ENCODE measurements at regions not wholly inside any gene's neighbourhood (a gene's known extent, or its start where the extent isn't known, plus 50 kb on each side); places are given as distances from the start of the nearest gene placed in this dataset.

DNA sequence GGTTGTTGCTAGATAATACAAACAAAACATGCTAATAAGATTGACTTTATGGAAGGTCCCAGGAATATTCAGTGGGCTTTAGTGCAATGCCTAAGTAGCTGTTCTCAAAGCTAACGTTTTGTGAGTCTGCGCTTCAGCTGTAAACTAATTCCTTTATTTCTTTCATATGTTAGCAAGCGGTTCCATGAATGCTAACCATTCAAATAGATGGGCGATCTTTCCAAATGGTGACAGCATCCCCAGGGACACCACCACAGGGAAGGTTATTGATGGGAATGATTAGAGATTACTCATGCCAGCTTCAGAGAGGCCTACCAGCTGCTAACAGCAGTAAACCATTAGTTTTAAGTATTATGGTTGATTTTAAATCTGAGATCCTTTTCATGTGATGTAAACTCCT lies 405.7 kb upstream of the MCTP2 start:
- no peaks in the 10 kb centered on the region for H3K27me3 Mint-ChIP-seq (ENCODE audit: insufficient read depth)
- H3K4me3 Mint-ChIP-seq, result no peak overlapping the region
- H3K36me3 Mint-ChIP-seq (ENCODE audit: low read depth), result no peaks in the 10 kb centered on the region
- DNase-seq (ENCODE audit: low spot score), result no peak
- no peak overlapping the region for H3K27ac Mint-ChIP-seq
- intact Hi-C loops (cut with micrococcal nuclease), result no loop called here
- H3K4me1 Mint-ChIP-seq (ENCODE audit: low read depth), result no peaks in the 10 kb centered on the region
- no peaks in the 10 kb centered on the region for H3K9me3 Mint-ChIP-seq

DNA sequence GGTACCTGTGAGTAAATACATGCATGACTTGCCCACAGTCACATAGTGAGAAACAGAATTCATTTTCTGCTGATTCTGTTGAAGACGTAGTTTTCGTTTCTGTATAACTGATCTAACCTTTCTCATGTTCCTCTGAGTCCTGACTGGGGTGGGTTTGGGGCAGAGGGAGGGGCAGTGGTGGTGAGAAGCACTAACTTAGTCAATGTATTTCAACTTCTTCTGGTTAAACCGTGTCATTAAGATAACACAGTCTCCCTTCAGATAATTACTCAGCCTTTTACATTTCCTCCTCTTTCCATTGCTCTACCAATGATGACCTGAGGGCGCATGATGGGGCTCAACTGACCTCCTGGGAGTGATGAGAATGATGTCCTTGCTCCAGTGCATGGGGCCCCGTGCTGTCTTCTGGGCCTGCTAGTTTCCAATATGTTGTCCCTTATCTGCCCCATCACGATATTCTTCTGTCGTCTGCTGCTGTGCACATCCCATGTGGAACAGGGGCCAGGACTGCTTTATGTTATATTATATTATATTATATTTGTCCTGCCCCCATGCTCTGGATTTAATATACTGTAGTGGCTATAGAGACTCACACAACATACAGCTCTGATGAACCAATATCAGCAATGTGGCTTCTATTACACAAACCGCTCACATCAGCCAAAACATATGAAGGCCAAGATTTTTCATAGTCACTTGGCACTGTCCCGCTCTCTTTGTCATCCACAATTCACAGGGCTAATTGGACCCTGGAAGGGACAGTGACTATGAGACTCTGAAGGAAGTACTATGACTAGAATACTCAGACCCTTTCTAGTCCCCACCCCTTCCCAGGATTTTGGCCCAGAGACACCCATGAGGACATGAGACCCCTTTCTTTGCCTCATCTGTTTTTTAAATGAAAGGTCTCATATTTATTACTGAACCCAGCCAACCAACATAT lies 407.1 kb upstream of the MCTP2 start:
- Mint-ChIP-seq H3K4me3 (no peak overlapping the region), H3K27me3 (ENCODE audit: insufficient read depth) (no peaks in the 10 kb centered on the region), H3K4me1 (ENCODE audit: low read depth) (no peaks in the 10 kb centered on the region), H3K27ac (no peak overlapping the region), H3K36me3 (ENCODE audit: low read depth) (no peaks in the 10 kb centered on the region), H3K9me3 (no peaks in the 10 kb centered on the region)
- DNase-seq (ENCODE audit: low spot score), result no peak
- intact Hi-C loops (cut with micrococcal nuclease), result no loop called here

DNA sequence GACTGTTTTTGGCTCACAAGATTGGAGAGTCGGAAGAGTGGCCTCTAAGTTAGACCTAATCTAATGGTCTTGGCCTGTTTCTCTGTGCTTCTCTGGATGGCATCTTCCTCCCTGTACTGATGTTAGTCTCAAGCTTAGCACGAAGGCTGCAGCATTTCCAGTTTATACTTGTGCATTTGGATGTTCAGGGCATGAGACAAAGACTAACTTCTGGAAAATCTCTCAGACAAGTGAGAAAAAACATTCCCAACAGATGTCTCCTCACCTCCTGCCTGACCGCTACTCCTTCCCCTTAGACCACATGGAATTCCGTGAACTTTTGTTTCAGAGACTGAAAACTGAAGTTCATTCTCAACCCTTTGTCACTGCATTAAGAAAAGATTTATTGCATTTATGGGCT lies 410.8 kb upstream of the MCTP2 start:
- H3K4me3 Mint-ChIP-seq, result no peak overlapping the region
- H3K9me3 Mint-ChIP-seq, result peaks cover 3% of the 10 kb centered on the region
- intact Hi-C loops (cut with micrococcal nuclease), result no loop called here
- DNase-seq (ENCODE audit: low spot score), result no peak
- no peak overlapping the region for H3K27ac Mint-ChIP-seq
- H3K36me3 Mint-ChIP-seq (ENCODE audit: low read depth), result no peaks in the 10 kb centered on the region
- no peaks in the 10 kb centered on the region for H3K27me3 Mint-ChIP-seq (ENCODE audit: insufficient read depth)
- H3K4me1 Mint-ChIP-seq (ENCODE audit: low read depth), result no peaks in the 10 kb centered on the region

DNA sequence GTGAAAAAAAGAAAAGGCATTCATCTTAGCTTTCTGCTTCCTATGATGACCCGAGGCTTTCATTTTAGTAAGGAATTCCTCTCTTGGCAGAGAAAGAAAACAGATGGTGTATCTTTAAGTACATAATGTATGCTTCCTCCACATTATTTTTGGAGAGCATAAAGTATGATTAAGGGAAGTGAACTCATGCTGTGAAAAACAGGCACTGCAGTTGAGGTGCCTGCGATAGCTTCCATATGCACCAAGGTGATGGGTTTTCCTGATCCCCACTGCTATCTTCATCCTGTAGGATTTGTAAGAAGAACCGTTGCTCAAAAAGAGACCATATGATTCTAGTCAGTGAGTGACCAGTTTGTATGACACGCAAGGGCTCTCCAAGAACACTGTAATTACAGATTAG lies 411.5 kb upstream of the MCTP2 start:
- Mint-ChIP-seq H3K4me1 (ENCODE audit: low read depth) (no peaks in the 10 kb centered on the region), H3K27ac (no peak overlapping the region), H3K9me3 (peaks cover 3% of the 10 kb centered on the region), H3K27me3 (ENCODE audit: insufficient read depth) (no peaks in the 10 kb centered on the region), H3K4me3 (no peak overlapping the region), H3K36me3 (ENCODE audit: low read depth) (no peaks in the 10 kb centered on the region)
- intact Hi-C loops (cut with micrococcal nuclease), result no loop called here
- DNase-seq (ENCODE audit: low spot score), result no peak

DNA sequence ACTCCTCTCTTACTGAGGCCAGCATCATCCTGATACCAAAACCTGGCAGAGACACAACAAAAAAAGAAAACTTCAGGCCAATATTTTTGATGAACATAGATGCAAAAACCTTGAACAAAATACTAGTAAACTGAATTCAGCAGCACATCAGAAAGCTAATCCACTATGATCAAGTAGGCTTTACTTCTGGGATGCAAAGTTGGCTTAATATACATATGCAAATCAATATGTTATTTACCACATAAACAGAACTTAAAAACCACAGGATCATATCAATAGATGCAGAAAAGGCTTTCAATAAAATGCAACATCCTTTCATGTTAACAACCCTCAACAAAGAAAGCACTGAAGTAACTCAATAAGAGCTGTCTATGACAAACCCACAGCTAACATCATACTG lies 414.5 kb upstream of the MCTP2 start:
- H3K4me1 Mint-ChIP-seq (ENCODE audit: low read depth), result no peaks in the 10 kb centered on the region
- H3K4me3 Mint-ChIP-seq, result no peak overlapping the region
- no peaks in the 10 kb centered on the region for H3K36me3 Mint-ChIP-seq (ENCODE audit: low read depth)
- intact Hi-C loops (cut with micrococcal nuclease), result no loop called here
- H3K27ac Mint-ChIP-seq, result no peak overlapping the region
- peaks cover 3% of the 10 kb centered on the region for H3K9me3 Mint-ChIP-seq
- no peaks in the 10 kb centered on the region for H3K27me3 Mint-ChIP-seq (ENCODE audit: insufficient read depth)
- no peak for DNase-seq (ENCODE audit: low spot score)

DNA sequence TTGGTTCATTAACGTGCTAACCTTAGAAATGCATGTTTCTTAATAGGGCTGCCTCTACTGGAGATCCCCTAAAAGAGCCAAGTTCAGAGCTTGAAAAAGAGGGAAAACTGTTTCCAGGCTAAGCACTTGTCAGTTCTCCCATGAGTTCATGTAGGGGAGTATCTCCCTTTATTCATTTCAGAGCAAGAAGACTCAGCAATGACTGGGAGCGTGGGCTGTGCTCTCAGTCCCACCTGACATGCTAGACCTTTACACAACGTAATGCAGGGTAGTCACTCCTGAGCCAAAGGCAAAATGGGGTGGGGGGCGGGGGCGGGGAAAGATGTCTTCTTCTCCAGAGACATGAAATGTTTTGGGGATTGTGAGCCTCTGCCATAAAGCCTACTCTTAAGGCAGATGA lies 420.1 kb upstream of the MCTP2 start:
- DNase-seq (ENCODE audit: low spot score), result no peak
- Mint-ChIP-seq H3K4me1 (ENCODE audit: low read depth) (no peaks in the 10 kb centered on the region), H3K4me3 (no peak overlapping the region), H3K36me3 (ENCODE audit: low read depth) (no peaks in the 10 kb centered on the region), H3K27me3 (ENCODE audit: insufficient read depth) (peaks cover 2% of the 10 kb centered on the region), H3K27ac (no peak overlapping the region), H3K9me3 (no peaks in the 10 kb centered on the region)
- intact Hi-C loops (cut with micrococcal nuclease), result no loop called here

DNA sequence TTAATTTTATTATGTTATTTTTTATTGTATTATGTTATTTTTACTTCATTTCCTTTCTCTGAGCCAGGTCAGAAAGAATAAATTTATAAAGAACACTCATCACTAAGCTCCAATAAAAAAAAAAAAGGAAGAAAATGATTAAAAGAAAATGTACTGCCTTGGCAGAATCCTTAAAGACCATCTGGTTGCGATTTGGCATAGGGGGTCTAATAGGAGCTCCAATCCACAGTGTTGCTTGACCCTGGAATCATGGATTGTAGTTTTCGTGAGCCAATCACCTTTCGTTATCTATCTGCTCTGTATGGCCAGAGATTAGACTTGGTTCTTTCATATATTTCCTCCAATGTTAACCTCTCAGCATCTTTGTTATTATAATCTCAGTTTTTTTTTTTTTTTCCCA lies 421.8 kb upstream of the MCTP2 start:
- H3K4me3 Mint-ChIP-seq, result no peak overlapping the region
- intact Hi-C loops (cut with micrococcal nuclease), result no loop called here
- no peaks in the 10 kb centered on the region for H3K4me1 Mint-ChIP-seq (ENCODE audit: low read depth)
- no peak overlapping the region for H3K27ac Mint-ChIP-seq
- H3K36me3 Mint-ChIP-seq (ENCODE audit: low read depth), result no peaks in the 10 kb centered on the region
- DNase-seq (ENCODE audit: low spot score), result no peak
- peaks cover 2% of the 10 kb centered on the region for H3K27me3 Mint-ChIP-seq (ENCODE audit: insufficient read depth)
- no peaks in the 10 kb centered on the region for H3K9me3 Mint-ChIP-seq

DNA sequence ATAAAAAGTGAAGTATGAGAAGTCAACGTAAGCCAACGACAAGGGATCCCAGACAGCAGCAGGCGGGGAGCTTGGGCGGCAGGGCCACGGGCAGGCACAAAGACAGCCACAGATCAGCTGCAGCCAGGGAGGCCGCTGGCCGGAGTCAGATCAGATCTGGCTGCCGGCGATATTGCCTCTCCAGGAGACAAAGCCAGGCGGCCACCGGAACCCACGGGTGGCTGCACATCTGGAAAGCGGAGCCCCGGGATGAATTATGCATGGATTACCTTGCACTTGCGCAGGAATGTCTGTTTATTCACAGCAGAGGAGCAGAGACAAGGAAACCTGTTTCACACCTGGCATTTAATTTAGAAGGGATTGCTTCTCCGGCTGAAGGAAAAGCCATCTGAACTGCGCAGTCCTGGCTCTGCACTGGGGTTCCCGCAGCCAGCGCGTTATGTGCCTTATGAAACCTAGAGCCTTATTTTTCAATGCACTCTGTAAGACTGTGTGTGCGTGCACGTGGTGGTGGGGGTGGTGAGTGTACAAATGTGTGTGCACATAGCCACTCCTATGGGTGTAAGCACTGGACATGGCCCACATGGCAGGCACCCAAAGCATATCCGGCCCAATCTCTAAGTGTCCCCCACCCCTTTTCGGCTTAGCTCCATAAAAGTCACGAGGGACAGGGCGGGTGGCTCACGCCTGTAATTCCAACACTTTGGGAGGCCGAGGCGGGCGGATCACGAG lies 427.8 kb upstream of the MCTP2 start:
- Mint-ChIP-seq H3K27me3 (ENCODE audit: insufficient read depth) (no peaks in the 10 kb centered on the region), H3K36me3 (ENCODE audit: low read depth) (no peaks in the 10 kb centered on the region), H3K4me3 (no peak overlapping the region), H3K9me3 (no peaks in the 10 kb centered on the region), H3K4me1 (ENCODE audit: low read depth) (no peaks in the 10 kb centered on the region), H3K27ac (no peak overlapping the region)
- intact Hi-C loops (cut with micrococcal nuclease), result no loop called here
- DNase-seq (ENCODE audit: low spot score), result no peak

DNA sequence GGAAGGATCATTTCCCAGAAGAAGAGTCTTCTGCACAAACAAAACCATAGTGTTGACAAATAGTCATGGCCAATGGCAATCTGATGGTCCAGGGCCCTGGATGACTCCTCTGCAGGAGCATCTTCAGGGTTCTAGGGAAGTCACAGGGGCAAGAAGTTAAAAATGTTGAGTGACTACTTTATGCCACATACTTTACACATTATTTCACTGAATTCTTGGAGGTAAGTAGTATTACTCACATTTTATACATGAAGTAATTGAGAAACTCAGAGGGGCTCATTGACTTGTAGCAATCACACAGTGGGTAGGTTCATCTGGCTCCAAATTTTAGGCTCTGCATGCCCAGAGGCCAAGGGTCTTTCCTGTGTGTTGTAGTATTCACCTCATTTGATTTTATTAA lies 430.2 kb upstream of the MCTP2 start:
- Mint-ChIP-seq H3K27ac (no peak overlapping the region), H3K9me3 (no peaks in the 10 kb centered on the region), H3K4me1 (ENCODE audit: low read depth) (no peaks in the 10 kb centered on the region), H3K27me3 (ENCODE audit: insufficient read depth) (no peaks in the 10 kb centered on the region), H3K4me3 (no peak overlapping the region), H3K36me3 (ENCODE audit: low read depth) (no peaks in the 10 kb centered on the region)
- DNase-seq (ENCODE audit: low spot score), result no peak
- intact Hi-C loops (cut with micrococcal nuclease), result no loop called here

DNA sequence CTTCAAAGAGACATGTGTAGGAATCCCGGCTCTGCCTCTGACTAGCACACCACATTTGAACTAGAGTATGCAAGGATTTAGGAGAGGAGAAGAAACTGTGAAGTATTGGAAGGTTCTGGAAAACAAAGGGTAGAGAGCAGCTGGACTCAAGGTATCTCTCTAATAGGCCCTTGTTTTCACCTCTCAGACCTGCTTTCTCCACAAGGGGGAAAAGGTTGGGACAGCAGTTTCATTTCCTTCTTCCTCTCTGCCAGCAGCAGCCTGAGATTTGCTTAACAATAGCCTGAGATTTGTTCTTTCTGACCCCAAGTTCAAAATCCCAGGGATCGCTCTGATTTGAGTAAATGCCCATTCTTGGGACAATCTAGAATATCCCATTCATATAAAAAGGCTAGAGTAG lies 430.6 kb upstream of the MCTP2 start:
- Mint-ChIP-seq H3K27me3 (ENCODE audit: insufficient read depth) (no peaks in the 10 kb centered on the region), H3K36me3 (ENCODE audit: low read depth) (no peaks in the 10 kb centered on the region), H3K9me3 (no peaks in the 10 kb centered on the region), H3K4me1 (ENCODE audit: low read depth) (no peaks in the 10 kb centered on the region), H3K4me3 (no peak overlapping the region), H3K27ac (no peak overlapping the region)
- no peak for DNase-seq (ENCODE audit: low spot score)
- intact Hi-C loops (cut with micrococcal nuclease), result no loop called here

DNA sequence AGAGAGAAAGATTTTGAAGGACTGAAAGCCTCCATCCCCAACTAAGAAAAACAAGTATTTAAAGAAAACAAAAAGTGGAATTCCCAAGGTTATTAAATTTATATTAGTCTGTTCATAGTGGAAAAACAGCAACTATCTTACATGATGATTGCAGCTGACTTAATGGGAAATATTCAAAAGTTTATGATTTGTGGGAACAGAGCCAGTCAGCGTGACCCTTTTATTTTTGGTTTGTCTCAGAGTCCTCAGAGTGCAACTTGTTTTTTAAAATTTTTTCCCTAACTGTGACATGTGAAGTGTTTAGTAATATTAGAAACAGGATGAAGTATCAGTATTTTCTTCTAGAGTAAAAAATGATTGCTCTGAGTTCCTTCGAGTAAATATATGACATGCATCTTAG lies 441.9 kb upstream of the MCTP2 start:
- H3K4me1 Mint-ChIP-seq (ENCODE audit: low read depth), result no peaks in the 10 kb centered on the region
- H3K27me3 Mint-ChIP-seq (ENCODE audit: insufficient read depth), result no peaks in the 10 kb centered on the region
- H3K36me3 Mint-ChIP-seq (ENCODE audit: low read depth), result no peaks in the 10 kb centered on the region
- H3K9me3 Mint-ChIP-seq, result no peaks in the 10 kb centered on the region
- DNase-seq (ENCODE audit: low spot score), result no peak
- no peak overlapping the region for H3K4me3 Mint-ChIP-seq
- H3K27ac Mint-ChIP-seq, result no peak overlapping the region
- intact Hi-C loops (cut with micrococcal nuclease), result no loop called here

DNA sequence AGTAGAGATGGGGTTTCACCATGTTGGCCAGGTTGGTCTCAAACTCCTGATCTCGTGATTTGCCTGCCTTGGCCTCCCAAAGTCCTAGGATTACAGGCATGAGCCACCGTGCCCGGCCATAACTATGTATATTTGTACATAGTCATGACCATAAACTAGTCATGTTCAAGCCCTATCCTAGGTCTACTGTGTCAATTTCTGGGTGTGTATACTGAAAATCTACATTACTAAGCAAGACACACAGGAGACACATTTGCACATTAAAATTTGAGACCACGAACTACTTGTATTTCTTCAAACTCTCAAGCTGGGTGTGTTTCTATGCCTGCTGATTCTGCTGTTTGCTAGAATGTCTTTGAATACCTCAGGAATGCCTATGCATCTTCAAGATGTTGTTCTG lies 451.3 kb upstream of the MCTP2 start:
- no peaks in the 10 kb centered on the region for H3K4me1 Mint-ChIP-seq (ENCODE audit: low read depth)
- no peaks in the 10 kb centered on the region for H3K9me3 Mint-ChIP-seq
- DNase-seq (ENCODE audit: low spot score), result no peak
- H3K27me3 Mint-ChIP-seq (ENCODE audit: insufficient read depth), result peaks cover 4% of the 10 kb centered on the region
- H3K4me3 Mint-ChIP-seq, result no peak overlapping the region
- no peak overlapping the region for H3K27ac Mint-ChIP-seq
- H3K36me3 Mint-ChIP-seq (ENCODE audit: low read depth), result no peaks in the 10 kb centered on the region
- intact Hi-C loops (cut with micrococcal nuclease), result no loop called here

DNA sequence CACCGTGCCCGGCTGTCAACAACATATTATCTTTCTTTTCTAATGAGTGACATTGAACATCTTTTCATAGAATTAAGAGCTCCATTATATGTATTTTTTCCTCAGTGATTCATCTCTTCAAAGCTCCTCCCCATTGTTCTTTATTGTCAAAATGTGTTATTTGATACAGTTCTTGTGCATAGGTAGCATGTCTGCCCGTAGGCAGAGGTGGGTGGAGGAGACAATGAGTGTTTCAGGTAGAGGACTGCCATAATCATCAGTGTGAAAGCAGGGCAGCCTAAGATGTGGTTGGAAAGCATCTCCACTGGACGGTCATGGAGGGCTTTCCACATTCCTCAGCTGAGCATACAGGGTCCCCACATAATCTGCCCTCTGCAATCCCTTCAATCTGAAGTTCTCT lies 452.0 kb upstream of the MCTP2 start:
- H3K36me3 Mint-ChIP-seq (ENCODE audit: low read depth), result no peaks in the 10 kb centered on the region
- H3K9me3 Mint-ChIP-seq, result no peaks in the 10 kb centered on the region
- no peaks in the 10 kb centered on the region for H3K4me1 Mint-ChIP-seq (ENCODE audit: low read depth)
- peaks cover 4% of the 10 kb centered on the region for H3K27me3 Mint-ChIP-seq (ENCODE audit: insufficient read depth)
- H3K4me3 Mint-ChIP-seq, result no peak overlapping the region
- DNase-seq (ENCODE audit: low spot score), result no peak
- H3K27ac Mint-ChIP-seq, result no peak overlapping the region
- intact Hi-C loops (cut with micrococcal nuclease), result no loop called here

All from activated T-helper 1 cell treated with anti-CD3 and anti-CD28 coated beads, Interleukin-12 subunit alpha, Interleukin-12 subunit beta, Interleukin-2, Interleukin-4 antibody, amounts not matched to agents 30 ng/mL and 10 ng/mL and 1 ng/mL, durations not matched to agents 14 hours and 24 hours and 36 hours (primary cell).